Esophagus muscularis mucosa (tissue), 3 donors: ENCODE measurements at regions not wholly inside any gene's neighbourhood (a gene's known extent, or its start where the extent isn't known, plus 50 kb on each side); places are given as distances from the start of the nearest gene placed in this dataset.

Experiments
- CTCF ChIP-seq, 3 experiments: fragments of 200-600 bp in 2 of 3; fragments of 450-650 bp in 1 of 3; sonication (generic) in 2 of 3; IDR thresholded peaks; one replicate each; pipeline ENCODE4 v1.5.1; 2017 to 2019; ENCODE audit warnings: antibody characterized with exemption in 3 of 3, mild to moderate bottlenecking in 2 of 3, moderate library complexity in 1 of 3
- POLR2A ChIP-seq: fragments of 450-650 bp; IDR thresholded peaks from one replicate; pipeline ENCODE4 v1.6.1; 2017; ENCODE audit warnings: antibody characterized with exemption, moderate library complexity, mild to moderate bottlenecking, low read depth
- POLR2AphosphoS5 ChIP-seq, 2 donors: sonication (generic); formaldehyde crosslinking; IDR thresholded peaks; one replicate each; pipeline ENCODE4 v1.6.1; 2017; ENCODE audit warnings: antibody characterized with exemption in 2 of 2

DNA sequence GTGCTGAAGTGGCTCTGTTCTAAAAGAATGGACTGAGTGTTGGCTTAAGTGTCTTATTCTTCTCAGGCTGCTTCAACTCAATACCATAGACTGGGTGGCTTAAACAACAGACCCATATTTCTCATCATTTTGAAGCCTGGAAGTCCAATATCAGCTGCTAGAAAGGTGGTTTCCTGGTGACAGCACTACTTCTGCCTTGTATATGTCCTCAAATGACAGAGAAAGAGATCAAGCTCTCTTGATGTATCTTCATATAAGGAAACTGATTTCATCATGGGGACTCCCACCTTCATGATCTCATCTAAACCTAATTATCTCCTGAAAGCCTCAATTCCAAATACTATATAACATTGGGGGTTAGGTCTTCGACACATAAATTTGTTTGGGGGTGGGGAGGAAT lies 449.7 kb upstream of the DSEL start:
- TF ChIP-seq POLR2AphosphoS5 (IDR thresholded peaks at IDR 0.05) (no peak), CTCF (IDR thresholded peaks at IDR 0.05) (no peak), POLR2A (no peak)
